Inflammatory macrophage treated with lipopolysaccharide for 4 hours (primary cell): ENCODE measurements at regions not wholly inside any gene's neighbourhood (a gene's known extent, or its start where the extent isn't known, plus 50 kb on each side); places are given as distances from the start of the nearest gene placed in this dataset.

ENCODE experiments used
- DNase-seq: peaks from one replicate; pipeline ENCODE4 v3.0.0-alpha.2; 2020

DNA sequence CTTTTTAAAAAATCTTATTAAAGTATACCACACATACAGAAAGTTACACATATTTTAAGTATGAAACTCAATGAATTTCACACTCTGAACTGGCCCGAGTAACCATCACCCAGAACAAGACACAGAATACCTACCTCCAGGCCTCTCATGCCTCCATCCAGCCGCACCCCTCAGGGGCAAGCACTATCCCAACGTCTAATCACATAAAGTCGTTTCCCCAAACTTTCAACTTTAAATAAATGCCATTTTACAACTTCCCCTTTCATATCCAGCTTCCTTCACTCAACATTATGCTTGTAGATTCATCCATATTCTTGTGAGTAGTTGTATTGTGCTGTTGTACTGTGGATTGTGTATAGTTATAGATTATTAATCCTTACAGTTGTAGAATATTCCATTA lies 539.1 kb downstream of the CD83 start:
- DNase-seq: peak; percentile 51

DNA sequence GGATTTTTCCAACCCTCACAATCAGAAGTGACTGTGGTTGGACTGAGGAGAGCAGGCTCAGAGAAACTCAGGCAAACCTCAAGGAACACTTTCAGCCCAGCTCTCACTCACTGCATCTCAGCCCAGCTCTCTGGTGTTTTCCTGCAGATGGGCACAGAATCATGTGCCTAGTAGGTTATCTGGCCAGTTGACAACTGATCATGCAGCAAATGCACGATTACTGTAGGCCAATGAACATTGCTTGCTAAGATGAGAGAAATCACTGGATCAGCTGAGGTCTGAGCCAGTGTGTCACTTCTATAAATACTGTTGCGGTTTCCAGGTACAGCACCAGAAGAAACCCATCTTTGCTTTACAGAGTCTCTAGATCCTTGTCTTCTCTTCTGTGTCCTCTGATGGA lies 540.5 kb downstream of the CD83 start:
- no peak for DNase-seq

DNA sequence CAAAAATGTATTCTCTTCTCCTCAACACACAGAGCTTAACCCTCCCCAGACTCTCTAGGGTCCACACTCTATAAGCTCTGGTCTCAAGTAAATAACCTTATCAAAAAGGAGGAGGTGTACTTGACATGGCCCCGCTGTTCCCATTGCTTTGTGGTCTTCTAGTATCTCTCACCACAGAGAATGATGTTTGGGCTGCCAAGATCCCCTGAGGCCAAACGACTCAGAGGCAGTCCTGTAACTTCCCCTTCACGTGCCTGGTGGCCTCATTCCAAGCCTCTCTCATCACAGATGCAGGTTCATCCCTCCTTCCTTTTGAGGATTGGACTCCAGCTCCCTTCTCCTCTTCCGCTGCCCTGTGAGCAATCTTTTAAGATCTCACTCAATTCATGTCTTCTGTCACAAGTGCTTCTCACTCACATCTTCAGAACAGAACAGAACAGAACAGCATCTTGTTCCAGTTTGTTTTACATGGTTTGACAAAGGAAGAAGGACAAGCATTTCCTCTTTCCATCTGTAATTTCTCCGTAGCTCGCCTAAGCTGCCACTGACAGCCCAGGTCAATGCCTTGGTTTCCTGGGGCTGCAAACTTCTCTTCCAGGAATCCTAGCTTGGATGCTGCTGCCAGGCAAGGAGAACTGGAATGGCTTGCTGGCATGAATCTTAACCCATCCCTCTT lies 541.5 kb downstream of the CD83 start:
- DNase-seq: peak; percentile 71

DNA sequence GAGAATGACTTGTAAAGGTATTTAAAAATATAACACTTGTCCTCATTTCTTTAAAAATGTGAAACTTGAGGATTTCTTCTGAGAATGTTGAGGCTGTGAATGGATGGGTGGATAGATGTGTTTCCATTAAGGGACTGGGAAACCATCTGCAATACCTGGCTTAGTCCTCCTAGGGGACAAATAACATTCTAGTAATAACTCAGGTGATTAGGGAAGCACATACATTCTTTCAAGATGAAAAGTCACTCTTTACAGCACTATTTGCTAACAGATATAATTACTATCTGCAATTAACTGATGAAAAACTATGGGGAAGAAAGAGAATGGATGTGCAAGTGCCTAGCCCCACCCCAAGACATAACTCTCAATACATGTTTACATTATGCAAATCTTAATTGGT lies 542.3 kb downstream of the CD83 start:
- no peak for DNase-seq

DNA sequence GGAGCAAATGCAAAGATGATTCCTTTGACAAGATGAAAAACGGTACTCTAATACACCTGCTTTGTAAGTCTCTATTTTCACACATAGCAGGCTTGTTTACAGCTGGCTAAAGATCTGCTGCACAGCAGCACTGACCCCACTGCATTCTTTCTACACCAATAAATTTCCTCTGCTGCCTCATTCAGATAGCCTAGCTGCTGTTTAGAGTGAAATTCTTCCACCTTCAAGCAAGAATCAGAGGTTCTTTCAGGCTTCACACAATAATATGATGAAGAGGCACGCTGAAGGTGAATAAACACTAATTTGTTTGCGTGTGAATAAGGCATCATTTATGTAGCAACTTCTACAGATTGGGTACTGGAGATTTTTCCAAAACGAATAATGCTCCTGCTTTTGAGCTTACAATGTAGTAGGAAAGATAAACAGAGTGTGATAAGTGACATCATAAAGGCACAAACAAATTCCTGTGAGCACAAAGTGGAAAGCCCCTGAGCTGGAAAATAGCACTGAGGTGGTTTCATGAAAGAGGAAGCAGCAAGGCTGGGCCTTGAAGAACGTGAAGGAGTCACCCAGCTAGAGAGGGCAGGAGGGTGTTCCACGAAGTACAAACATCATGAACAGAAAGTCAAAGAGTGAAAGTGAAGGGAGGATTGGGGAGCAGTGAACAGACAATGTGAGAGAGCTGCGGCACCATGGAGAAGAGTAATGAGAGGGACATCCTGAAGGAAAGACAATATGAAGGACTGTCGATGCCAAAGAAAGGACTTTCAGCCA lies 543.4 kb downstream of the CD83 start:
- peak; percentile 96 for DNase-seq

DNA sequence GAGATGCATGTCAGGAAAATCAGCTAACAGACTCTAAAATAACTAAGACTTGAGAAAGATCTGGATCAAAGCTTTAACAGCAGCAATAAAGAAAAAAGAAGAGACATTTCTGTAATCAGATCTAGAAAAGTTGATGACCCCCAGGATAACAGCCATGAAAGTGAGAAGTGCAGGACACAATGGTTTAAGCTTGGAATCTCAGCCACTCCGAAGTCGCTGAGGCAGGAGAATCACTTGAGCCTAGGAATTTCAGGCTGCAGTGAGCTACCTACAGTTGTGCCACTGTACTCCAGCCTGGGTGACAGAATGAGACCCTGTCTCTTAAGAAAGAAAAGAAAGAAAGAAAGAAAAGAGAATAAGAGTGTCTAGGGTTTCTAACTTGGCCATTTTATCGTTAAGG lies 544.1 kb downstream of the CD83 start:
- no peak for DNase-seq

DNA sequence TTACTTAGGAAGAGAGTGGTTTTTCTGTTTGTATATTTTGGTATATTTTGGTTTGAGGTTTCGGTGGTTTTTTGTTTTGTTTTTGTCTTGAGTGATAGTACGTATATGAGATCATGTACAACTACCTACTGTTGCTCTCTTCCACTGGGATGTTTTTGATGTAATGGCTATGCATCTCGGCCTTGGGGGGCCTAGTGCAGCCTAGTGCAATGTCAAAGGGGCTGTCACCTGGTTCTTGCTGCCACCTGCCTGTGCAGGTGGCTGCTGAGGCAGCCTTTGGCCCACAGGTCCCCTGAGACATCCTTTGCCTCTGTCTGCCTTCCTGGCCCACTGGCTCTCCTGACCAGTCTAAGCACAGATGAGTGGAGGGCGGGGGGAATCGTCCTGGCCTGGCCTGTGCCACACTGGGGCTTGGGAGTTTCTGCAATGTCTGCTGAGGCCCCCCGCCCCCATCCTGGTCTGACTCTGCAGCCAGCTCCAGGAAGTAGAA lies 546.6 kb downstream of the CD83 start:
- no peak for DNase-seq

DNA sequence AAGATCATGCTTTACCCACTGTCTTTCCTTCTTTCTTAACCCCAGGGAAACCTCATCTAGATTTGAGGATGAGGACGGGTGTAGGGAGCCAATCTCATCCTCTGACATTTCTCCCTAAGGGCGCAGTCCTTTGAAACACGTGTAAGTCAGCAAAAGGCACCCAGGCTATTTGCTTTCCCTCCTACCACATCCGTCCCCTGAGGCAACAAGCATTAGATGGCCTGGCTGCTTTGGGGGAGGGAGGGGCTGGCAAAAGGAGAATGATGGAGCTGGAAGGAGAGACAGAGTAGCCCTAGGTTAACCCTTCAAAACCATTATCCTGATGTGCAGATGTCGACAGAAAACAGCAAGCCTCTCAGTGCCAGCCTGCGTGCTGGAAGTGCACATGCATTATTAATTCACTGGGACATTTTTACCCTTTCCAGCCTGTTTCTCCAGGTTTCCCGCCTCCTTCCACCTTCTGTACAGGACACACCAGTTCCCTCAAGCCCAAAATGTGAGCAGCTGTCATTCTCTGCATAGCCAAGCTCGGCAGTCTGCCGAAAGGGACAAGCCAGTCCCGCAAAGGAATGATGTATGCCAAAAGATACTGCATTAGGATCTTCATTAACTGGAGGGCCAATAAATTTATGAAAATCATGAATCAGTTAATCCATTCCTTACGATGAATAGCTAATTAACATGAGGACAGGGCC lies 547.2 kb downstream of the CD83 start:
- peak; percentile 47 for DNase-seq

DNA sequence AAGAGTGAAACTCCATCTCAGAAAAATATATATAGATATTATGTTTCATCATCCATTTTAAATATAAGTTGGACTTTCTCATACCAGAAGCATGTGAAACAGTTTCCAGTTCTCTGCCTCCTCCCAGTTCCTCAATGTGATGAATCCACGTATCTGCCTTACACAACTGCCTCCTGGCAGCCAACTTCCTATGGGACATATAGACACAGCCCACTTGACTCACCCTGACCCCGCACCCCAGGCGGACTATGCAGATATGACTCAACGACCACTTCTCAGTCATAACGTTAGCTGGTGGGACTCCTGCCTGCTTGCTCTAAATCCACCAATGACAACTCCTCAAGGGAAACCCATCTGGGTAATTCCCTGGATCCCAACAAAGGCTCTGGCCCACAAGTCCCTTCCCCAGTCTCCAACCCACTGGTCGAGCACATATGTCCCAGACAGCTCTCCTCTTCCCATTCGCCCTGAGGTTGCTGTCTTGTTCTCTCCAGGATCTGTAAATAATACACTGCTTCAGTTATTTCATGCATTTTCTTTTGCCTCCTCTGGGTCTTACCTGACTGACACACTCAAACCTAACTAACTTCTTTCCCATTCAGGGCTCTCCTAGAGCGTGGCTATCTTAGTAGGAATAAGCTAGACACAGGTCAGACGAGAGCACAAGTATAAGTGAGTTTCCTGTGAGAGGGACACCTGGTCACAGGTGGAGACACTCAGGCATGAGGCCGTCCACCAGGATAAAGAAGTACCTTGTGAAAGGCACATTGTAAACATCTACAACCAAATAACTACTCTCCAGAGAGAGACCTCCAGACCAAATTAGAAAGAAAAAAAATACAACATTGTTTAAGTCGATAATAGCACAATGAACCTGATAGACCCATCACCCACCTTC lies 548.5 kb downstream of the CD83 start:
- peak; percentile 100 for DNase-seq

DNA sequence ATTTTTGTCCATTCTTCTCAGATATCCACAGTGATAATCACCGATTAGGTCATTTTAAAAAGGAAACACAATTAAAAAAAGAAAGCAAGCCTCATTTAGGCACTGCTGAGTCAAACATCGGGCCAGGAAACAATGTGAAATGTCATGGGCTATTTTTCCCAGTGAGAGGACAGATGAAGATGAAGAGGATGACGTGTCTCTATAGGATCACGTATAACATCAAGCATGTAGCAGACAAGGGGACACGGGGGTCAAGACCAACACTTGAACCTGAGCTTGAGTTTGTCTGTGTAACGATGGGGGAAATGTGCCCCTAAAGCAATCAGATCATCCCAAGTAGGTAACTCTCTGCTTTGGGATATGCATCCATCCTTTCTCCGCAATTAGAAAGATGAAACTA lies 553.2 kb downstream of the CD83 start:
- no peak for DNase-seq

DNA sequence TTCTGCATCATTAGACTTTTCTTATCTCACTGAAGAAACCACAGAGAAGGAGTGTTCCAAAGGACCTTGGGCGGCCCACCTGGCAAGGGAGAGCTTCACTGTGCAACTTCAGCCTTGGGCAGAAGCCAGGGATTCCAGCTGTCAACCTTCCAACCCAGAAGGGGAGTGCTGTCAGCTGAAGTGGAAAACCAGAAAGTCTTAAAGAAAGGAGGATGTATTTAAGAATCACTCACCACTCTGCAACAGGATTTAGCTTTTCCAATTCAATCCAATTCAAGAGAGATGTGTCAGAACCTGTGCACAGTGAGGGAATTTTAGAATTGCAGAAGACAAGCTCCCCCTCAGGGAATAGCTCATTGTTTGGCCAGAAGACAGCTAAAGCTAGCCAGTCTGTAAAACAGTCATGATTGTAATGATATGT lies 553.7 kb downstream of the CD83 start:
- peak; percentile 40 for DNase-seq

DNA sequence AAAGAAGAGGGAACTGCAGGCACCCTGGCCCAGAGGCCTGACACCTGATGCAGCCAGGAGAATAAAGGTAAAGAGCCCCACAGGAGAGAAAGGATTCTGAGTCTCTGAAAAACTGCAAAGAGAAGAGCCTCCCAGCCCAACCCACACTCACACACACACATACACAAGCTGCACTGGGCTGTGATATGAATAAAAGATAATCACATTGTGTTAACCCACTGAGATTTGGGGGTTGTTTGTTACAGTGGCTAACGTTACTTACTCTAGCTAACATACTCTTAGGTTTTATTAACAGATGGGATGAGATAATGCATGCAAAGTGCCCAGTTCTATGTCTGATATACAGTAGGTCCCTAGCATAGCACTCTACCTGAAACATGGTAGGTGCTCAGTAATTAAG lies 554.4 kb downstream of the CD83 start:
- no peak for DNase-seq

DNA sequence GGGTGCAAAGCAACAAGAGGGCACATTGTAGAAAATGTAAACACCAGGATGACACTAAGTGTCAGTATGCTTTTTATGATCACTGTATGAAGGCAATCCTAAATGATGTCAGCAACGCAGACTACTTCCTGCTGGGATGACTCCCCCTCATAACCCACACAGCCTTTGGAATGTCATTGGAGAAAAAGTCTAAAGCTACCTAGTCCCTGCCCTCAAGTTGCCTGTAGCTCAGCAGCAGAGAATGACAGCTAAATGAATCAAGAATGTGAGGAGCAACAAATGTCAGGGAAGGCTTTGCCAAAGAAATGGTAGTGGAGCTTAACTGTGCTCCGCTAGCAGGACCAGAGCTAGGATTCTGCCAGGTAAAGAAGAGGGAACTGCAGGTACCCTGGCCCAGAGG lies 555.6 kb downstream of the CD83 start:
- no peak for DNase-seq

DNA sequence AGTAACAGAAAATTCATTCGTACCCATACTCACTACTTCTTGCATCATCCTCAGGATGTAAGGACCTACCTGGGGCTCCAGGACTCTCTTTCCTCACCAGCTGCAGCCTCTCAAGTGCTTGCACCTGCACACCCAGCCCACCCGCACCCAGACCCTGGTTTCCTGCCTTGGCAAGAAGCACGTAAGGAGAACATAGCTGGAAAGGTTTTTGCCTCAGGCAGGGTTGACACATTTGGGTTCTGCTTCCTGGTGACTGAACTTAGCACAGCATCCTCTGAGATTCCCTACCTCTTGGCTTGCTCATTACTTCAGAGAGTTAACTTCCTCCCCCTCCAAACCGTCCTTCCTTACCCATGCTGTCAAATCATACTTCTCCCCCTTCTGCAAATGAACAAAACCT lies 556.9 kb downstream of the CD83 start:
- no peak for DNase-seq

DNA sequence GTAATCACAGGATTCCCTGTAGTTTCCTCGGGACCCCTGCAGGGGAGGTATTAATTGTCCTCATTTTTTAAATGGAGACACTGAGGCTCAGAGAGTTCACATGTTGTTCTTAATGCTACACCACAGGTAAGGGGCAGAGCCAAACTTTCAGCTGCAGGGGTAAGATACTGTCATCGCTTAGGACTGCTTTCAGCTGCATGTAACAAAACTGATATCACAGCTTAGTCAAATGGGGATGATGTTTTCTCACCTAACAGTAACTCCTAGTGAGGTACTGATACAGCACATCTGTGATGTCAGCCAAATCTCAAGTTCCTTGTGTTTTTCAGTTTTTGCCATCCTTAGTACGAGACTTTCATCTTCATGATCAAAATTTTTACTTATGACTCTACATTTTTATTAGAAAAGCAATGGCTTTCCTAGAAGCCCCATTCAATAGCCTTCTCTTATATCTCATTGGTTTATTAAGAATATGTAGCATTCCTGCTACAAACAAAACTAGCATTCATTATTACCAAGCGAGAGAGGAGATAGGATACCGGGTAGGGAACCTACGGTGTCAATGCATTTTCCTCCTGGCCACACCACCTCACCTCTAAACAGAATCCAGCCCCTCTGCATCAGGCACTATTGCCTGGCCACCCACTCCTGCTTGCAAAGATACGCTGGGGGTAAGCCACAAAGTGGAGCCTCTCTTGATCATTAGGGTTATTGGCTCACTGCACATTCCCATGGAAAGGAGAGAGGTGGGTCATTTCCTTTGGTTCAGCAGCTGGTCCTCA lies 557.5 kb downstream of the CD83 start:
- no peak for DNase-seq

DNA sequence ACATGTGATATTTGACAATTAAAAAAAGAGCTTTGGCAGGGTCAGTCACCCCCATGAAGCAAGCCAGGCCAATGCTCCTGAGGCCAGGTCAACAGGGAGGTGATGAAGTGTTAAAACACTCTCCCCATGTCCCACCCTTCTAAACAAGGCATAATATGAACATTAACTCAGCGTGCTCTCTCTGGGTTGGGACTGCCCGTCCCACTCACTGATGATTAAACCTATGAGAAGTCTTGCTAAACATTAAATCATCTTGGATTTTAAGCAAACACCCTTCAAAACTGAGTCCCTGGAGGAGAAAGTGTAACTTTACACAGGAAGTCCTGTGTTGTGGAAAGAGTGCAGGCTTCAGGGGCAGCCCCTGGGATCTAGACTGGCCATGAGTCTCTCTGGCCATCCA lies 558.5 kb downstream of the CD83 start:
- DNase-seq: peak; percentile 74

DNA sequence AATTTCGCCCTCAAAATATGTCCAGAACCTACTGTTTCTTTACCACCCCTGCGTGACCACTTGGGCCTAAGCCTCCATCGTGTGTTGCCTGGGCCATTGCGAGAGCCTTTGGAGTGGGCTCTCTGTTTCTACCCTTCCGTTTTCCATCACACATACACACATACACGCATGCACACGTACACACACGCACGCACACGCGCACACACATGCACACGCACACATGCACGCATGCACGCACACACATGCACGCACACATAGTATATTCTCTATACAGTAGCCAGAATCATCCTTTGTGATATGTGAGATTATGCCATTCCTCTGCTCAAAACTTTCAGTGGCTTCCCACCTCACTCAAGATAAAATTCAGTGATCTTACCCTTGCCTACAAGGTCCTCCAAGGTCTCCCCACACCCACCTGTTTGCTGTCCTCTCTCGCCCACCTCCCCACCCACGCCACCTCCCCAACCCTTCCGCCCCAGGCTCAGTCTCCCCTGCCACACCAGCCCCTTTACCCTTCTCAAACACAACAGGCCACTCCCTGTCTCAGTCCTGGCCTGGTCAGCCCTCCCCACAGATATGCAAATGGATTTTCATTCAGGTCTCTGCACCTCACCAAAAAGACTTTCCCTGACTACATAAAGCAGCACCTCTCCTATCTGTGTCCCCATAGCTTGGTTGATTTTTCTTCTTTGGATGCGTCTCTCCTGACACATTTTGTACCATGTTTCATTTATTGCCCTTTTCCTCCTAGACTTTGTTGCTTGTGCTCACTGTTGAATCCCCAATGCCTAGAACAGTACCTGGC lies 559.6 kb downstream of the CD83 start:
- DNase-seq: no peak

DNA sequence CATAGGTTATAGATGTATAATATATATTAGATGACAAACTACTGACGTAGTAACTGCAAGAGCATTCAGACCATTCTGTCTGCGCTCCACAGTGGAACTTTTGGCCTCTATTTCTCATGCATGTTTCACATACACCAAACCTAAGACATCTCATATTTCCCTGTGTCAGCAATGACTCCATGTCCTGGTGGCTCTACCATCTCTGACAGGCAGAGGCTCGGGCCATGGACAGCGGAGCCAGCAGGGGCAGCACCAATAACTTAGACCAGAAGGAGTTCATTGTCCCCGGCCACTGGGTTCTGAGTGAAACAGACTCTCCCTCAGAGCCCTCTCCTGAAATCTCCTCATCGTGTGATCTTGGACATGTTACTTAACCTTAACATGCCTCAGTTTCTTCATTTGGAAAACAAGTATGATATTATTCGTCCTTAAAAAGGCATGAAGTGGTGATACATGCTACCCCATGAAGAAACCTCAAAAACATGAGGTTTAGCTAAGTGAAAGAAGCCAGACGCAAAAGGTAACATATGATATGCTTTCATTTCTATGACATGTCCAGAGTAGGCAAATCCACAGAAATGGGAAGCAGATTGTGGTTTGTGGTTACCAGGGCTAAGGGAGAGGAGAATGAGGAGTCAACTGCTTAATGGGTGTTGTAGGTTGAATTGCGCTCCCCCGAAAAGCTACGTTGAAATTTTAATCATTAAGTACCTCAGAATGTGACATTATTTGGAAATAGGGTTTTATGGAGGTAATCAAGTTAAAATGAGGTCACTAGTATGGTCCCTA lies 564.0 kb upstream of the JARID2 start:
- peak; percentile 93 for DNase-seq

DNA sequence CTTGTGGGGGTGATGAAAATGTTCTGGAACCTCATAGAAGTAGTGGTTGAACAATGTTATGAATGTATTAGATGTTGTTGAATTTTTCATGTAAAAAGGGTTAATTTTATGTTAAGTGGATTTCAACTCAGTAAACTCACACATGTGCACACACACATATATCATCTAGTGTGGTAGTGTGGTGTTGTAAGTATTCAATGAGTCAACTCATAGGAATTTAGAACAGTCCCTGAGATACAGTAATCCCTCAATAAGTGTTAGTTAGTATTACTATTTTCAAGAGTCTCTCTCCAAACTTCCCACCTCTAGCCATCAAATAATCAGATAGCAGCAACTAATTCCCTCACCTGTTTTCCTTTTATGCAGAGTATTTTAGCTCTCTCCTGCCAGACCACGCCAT lies 563.1 kb upstream of the JARID2 start:
- no peak for DNase-seq

DNA sequence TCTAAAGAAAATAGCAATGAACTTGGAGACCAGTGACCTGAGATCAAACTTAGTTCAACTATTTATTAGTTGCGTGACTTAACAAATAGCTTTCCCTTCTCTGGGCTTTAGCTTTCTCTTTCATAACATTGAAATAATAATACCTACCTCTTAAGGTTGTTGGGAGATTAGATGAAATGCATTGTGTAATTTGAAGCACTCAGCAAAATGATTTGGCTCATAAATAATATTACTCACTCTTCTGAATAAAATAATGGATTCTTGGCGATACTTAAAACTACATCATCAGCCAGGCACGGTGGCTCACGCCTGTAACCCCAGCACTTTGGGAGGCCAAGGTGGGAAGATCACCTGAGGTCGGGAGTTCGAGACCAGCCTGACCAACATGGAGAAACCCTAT lies 556.2 kb upstream of the JARID2 start:
- no peak for DNase-seq
